Putamen (tissue), 1 donor: ENCODE measurements at regions not wholly inside any gene's neighbourhood (a gene's known extent, or its start where the extent isn't known, plus 50 kb on each side); places are given as distances from the start of the nearest gene placed in this dataset.
"Not testable (repeated sequence)": the region's sequence is repeated elsewhere in the genome, so short reads cannot be mapped to it uniquely, and the experiment has no call there.

ENCODE experiments used
- DNase-seq: peaks from one replicate; pipeline ENCODE4 v3.0.0-alpha.2; 2016; ENCODE audit warnings: low spot score

GRCh38 chr9:90521811-90522570 is 120.6 kb downstream of the DIRAS2 start:
- DNase-seq = no peak

- no peak for DNase-seq
Observed at GRCh38 chr9:90523958-90524357, 118.7 kb downstream of the DIRAS2 start.

- DNase-seq = no peak
Observed at GRCh38 chr9:90526386-90526785, 116.2 kb downstream of the DIRAS2 start.

GRCh38 chr9:90536094-90536493 is 106.5 kb downstream of the DIRAS2 start:
- not testable (repeated sequence) for DNase-seq

- no peak for DNase-seq
Observed at GRCh38 chr9:90538566-90538965, 104.1 kb downstream of the DIRAS2 start.

GRCh38 chr9:90539286-90539685 is 103.3 kb downstream of the DIRAS2 start:
- DNase-seq = no peak

GRCh38 chr9:90540734-90541133 is 101.9 kb downstream of the DIRAS2 start:
- no peak for DNase-seq

- no peak for DNase-seq
Observed at GRCh38 chr9:90544488-90544887, 98.1 kb downstream of the DIRAS2 start.

- peak; percentile 23 for DNase-seq
Observed at GRCh38 chr9:90546200-90546599, 96.4 kb downstream of the DIRAS2 start.

- DNase-seq = no peak
Observed at GRCh38 chr9:90547896-90548295, 94.7 kb downstream of the DIRAS2 start.

- DNase-seq = no peak
Observed at GRCh38 chr9:90552317-90552716, 90.3 kb downstream of the DIRAS2 start.

GRCh38 chr9:90555351-90556057 is 87.1 kb downstream of the DIRAS2 start:
- DNase-seq = no peak

GRCh38 chr9:90556897-90557675 is 85.5 kb downstream of the DIRAS2 start:
- no peak for DNase-seq

- DNase-seq = no peak
Observed at GRCh38 chr9:90559075-90560073, 83.2 kb downstream of the DIRAS2 start.
